HG03139 (cell line): ENCODE measurements at regions not wholly inside any gene's neighbourhood (a gene's known extent, or its start where the extent isn't known, plus 50 kb on each side); places are given as distances from the start of the nearest gene placed in this dataset.

Experiments used
- ATAC-seq: cut with Tn5 transposase; IDR thresholded peaks from one replicate; pipeline ENCODE4 v1.9.1; 2021; ENCODE audit not compliant: unreplicated experiment

GRCh38 chr10:111131168-111131799 lies 54.5 kb downstream of the ADRA2A start:
- ATAC-seq: no peak

DNA sequence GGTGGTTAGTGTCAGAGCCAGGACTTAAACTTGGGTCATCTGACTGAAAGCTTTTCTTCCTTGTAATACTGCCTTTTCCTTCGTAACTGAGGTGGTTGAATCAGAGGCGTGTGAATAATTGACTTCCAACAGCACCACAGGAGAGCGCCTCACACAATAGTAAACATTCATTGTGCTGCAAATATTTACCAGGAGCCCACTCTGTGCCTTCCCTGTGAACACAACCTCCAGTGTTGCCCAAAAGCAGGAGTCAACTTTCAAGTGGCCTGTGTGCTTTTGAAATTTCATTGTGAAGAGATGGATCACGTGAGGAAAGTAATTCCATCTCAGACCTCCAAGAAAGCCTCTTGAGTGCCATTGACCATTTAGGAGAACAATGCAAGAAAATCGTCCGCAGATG lies 60.2 kb downstream of the ADRA2A start:
- ATAC-seq: no peak

DNA sequence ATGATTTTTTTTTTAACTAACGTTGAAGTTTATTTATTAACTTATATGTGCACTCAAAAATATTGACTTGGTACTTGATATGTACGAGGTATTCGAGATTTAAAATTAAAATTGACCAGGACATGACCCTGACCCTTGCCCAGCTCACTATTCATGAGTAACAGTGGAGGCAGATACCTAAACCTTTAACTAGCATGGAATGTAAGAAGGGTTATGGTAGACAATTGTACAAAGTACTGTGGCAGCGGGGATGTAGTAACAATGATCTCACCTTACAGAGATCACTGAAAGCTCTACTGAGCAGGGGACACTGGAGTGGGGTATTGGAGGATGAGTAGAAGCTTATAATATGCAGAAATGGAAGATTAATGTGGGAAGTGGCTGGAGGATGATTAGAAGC lies 60.8 kb downstream of the ADRA2A start:
- no peak for ATAC-seq

DNA sequence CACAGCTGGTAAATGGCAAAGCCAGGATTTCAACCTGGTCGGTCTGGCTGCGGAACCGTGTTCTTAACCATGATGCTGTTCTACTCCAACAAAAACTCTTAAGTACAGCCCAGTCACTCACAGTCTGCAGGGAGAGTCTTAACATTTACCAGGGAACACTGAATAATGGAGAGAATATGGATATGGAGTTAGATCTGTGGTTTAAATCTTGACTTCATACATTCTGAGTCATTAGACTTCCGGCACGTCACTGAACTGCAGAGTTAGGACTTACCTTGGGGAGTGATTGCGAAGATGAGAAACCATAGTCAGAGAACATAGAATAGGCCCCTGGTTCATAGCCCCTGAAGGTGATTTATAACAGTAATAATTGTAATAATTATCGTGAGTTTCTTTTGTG lies 61.7 kb downstream of the ADRA2A start:
- no peak for ATAC-seq

DNA sequence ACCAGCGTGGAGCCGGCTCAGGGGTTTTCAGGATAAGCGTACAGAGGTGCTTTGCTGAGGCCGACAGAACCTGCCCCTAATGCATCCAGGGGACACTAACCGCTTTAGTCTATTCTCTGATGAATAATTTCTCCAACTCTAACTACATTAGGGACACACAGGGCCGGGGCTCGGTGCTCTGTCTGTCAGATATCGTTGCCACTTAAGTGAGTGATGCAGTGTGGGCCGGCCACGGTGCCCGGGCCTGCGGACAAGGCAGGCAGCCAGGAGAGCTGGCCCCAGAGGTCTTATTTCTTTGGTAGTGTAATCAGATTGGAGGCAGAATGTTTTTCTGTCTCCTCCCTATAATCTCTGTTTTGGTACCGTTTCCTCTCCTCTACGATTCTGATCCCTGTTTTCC lies 62.7 kb downstream of the ADRA2A start:
- ATAC-seq: no peak

GRCh38 chr10:111142092-111142768 lies 65.4 kb downstream of the ADRA2A start:
- no peak for ATAC-seq

DNA sequence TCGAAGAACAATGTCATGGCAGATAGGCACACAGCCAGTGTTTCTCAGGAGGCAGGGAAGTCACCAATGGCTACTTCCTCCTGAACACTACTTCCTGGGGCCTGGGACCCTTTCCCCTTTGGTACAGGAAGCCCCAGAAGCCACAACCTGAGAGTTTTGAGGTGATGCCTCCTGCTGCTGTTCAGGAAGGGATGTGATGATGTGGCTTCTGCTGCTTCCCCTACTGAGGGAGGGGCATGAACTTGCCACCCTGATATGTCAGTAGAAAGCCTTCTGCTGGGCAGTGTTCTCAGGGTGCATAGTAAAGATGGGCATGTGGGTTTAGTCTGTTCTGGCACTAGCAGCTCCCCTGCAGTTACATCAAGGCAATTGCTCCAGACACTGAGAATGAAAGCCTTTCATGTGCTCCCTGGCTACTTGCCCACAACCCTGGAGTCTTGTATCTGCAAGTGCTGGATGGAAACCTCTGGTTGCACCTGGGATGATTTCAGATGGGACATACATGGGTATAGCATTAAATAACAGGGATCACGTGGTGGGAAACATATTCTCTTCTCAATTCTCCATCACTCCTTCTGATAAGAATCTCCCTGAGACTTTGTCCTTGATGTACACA lies 69.3 kb downstream of the ADRA2A start:
- ATAC-seq: no peak

DNA sequence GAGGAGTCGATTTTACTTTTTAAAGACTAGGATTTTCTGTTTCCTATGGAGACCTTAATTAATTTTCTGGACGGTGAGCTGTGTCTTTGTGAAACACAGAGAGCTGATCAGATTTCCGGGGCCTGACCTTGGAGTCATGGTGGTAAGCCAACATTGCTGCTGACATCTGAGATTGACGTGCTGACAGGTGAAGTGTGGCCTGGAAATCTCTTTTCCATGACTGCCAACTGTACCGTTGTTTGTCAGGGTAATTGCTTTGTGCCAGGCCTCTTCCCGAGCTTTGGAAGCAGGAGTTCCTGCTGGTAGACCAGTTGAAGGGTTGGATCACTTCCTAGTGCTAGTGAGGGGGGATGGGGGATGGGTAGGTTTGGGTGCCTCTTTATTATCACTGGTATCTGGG lies 71.2 kb downstream of the ADRA2A start:
- no peak for ATAC-seq

DNA sequence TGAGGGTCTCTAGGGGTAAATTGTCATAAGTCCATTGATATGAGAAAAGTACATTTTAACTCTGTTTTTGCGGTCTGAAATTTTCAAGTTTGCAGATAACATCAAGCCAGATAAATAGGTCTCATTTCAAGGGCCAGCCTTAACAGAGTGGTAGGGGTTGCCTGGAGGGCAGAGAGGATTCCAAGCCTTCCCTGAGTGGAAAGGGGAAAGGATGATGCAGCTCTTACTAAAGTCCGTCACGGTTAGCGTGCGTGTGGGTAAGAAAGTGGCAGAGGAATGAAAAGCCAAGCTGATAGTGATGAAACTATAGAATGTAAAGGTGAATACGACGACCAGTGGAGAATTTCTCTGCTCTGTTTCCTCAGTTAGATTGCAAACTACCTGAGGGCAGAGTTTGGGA lies 71.6 kb downstream of the ADRA2A start:
- no peak for ATAC-seq

DNA sequence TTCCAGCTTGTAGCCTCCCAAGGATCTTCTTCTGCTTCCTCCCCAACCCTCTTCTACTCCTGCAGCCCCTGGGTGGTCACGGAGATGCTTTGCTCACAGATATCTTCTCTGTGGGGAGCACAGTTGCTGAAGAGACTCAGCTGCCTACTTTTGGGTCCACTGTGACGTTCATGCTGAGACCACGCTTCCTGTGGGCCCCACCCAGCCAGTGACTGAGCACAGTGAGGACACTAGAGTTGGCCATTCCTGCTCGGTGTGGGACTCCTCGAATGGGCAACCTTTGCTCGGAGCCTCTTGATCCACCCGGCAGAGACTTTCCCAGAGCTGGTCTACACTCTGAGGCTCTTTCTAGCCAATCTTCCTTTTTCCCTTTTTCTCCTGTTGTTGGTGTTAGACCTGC lies 73.9 kb downstream of the ADRA2A start:
- no peak for ATAC-seq

DNA sequence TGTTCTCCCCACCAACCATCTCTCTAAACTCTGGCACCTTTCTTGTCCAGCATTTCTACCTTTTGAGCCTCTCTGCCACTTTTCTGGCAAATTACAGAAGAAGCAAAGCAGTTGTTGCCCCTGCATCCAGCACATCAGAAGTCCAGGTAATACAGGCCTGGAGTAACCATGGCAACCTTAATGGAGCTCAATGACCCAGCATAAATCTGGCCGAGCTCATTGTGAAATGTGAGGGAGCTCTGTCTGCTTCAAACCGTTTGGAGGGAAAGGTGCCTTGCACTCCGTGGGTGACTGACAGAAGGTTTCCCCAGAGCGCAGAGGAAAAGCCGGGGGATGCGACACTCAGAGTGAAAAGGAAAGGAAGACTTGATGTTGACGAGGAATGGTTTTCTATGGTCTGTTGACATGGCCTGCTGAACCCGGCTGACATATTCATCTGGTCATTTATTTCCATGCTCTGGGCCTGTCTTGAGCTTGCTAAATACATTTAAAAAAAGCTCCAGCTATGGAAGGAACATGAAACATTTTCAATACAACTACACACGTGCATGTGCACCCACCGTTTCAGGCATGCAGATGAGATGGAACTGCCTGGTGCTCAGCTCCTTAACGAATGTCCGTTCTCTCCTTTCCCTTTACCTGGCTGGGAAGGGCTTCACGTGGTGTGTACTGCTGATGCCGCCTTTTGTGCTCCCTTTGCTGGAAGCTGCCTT lies 74.9 kb downstream of the ADRA2A start:
- no peak for ATAC-seq

DNA sequence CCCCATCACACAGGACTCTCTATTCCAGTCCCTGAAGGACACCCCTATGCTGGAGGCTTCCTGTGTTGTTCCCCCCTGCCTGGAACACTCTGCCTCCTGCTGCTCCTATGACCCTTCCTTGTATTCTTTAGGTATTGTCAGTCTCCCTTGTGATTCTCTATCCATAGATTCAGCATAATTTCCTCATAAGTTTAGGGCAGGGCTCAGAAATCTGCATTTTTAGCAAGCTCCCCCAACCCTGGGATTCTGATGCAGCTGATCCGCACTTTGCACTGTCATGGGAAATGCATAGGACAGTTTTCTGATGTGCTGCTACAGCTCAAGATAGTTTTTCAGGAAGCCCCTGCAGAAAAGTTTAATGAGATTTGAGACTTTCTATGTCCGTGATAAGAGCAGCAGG lies 79.9 kb downstream of the ADRA2A start:
- no peak for ATAC-seq

DNA sequence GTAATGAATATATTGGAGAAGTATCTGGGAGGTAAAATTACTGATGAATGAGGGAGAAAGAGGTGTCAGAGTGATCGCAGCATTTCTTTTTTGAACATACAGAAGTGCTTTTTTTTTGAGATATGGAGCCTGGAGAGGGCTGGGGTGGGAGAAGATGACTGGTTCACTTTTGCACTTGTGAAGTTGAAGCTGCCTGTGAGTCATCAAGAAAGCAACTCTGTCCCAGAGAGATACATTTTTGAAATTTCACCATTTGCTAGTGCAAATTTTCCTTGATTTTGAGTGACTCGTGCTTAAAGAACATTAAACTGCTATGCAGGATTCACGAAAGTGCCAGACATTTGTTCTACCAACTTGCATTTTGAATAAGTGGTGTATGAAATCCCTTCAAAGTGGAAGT lies 81.8 kb downstream of the ADRA2A start:
- no peak for ATAC-seq

GRCh38 chr10:111161109-111161874 lies 84.5 kb downstream of the ADRA2A start:
- no peak for ATAC-seq

- no peak for ATAC-seq
Observed at GRCh38 chr10:111171183-111171582, 94.4 kb downstream of the ADRA2A start.

- no peak for ATAC-seq
Observed at GRCh38 chr10:111175787-111176186, 99.0 kb downstream of the ADRA2A start.

GRCh38 chr10:111177379-111177778 lies 100.5 kb downstream of the ADRA2A start:
- ATAC-seq: no peak

GRCh38 chr10:111179514-111179913 lies 102.7 kb downstream of the ADRA2A start:
- no peak for ATAC-seq

DNA sequence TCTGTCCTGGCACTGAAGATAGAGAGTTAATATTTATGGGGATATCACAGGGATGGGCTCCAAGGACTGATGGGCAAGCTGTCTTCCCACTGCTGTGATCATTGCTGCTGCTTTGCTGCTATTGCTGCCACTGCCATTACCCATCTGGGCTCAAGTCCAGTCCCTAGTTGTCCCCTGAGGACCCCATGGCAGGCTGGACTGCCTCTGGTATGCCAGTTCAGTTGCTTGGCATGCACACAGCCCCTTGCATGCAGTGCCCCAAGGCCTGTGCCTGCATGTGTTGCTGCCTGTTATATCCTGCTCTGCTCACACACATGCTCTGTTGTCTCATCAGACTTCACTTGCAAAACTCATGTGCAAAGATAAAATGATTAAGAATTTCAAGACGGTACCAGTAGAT lies 109.5 kb downstream of the ADRA2A start:
- no peak for ATAC-seq

GRCh38 chr10:111187096-111187495 lies 110.3 kb downstream of the ADRA2A start:
- no peak for ATAC-seq

- ATAC-seq: no peak
Observed at GRCh38 chr10:111199587-111199986, 122.8 kb downstream of the ADRA2A start.
